ENCODE measurements at regions not wholly inside any gene's neighbourhood (a gene's known extent, or its start where the extent isn't known, plus 50 kb on each side); places are given as distances from the start of the nearest gene placed in this dataset.

DNA sequence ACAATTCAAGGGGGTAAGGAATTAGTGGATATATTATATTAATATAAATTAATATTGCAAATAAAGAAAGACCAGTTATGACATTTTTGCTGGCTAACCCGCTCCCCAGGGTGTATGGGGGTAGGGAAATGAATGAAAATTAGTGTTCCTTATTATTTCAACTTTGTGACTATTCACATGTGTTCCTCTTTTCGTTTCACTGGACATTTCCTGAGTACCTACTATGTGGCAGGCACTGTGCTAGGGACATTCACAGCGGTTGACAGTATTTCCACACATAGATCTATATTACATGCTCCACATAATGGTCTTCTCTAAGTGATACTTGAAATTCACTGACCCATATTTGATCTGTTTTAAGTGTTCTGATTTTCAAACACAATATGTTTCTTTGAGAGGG, 129.8 kb upstream of the USP15 start:
- Histone ChIP-seq H3K9me3 (no peaks in the 10 kb centered on the region), H3K36me3 (no peaks in the 10 kb centered on the region), H3K4me3 (no peak overlapping the region), H3K27ac (no peak overlapping the region), H3K4me1 (no peaks in the 10 kb centered on the region), H3K27me3 (no peaks in the 10 kb centered on the region)
- DNase-seq (ENCODE audit: low spot score in 2 of 2) = no peak
- intact Hi-C loops (cut with DNase I) = no loop called here
- TF ChIP-seq, protein P1, sequence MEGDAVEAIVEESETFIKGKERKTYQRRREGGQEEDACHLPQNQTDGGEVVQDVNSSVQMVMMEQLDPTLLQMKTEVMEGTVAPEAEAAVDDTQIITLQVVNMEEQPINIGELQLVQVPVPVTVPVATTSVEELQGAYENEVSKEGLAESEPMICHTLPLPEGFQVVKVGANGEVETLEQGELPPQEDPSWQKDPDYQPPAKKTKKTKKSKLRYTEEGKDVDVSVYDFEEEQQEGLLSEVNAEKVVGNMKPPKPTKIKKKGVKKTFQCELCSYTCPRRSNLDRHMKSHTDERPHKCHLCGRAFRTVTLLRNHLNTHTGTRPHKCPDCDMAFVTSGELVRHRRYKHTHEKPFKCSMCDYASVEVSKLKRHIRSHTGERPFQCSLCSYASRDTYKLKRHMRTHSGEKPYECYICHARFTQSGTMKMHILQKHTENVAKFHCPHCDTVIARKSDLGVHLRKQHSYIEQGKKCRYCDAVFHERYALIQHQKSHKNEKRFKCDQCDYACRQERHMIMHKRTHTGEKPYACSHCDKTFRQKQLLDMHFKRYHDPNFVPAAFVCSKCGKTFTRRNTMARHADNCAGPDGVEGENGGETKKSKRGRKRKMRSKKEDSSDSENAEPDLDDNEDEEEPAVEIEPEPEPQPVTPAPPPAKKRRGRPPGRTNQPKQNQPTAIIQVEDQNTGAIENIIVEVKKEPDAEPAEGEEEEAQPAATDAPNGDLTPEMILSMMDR (IDR thresholded peaks at IDR 0.05) = no peak

DNA sequence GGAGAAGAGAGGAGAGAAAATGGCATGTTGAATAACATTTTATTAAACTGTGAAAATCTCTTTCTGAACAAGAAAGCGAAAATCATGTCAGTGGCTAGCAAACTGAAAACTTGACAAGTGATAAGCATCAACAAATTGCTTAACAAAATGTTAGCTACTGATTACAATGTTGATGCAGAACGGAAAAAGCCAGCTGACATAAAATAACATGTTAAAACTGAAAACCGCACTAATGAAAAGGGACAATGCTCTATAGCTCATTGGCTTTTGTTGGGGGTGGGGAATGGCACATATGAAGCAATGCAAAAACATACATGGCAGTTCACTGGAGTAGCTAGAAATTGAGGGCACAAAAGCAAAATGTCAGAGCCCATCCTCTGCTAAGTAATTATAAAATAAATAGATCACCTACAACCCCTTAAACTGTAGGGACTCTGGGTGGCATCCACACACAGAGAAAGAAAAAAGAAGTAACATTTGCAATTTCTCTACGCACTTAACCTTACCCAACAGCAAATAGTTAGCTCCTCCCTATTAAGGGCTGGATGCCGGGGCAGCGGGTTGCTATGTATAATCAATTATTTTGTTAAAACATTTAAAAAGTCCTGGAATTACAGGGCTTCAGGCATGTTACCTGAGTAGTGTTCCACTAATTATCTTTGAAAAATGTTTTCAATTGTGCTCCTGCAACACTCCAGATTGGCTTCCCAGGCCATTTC, 129.2 kb upstream of the USP15 start:
- intact Hi-C loops (cut with DNase I) = no loop called here
- no peak overlapping the region for H3K27ac ChIP-seq
- no peaks in the 10 kb centered on the region for H3K27me3 ChIP-seq
- H3K36me3 ChIP-seq = no peaks in the 10 kb centered on the region
- no peak for DNase-seq (ENCODE audit: low spot score in 2 of 2)
- H3K4me1 ChIP-seq = no peaks in the 10 kb centered on the region
- H3K4me3 ChIP-seq = no peak overlapping the region
- no peaks in the 10 kb centered on the region for H3K9me3 ChIP-seq
- TF ChIP-seq, protein P1 (IDR thresholded peaks at IDR 0.05) = no peak

DNA sequence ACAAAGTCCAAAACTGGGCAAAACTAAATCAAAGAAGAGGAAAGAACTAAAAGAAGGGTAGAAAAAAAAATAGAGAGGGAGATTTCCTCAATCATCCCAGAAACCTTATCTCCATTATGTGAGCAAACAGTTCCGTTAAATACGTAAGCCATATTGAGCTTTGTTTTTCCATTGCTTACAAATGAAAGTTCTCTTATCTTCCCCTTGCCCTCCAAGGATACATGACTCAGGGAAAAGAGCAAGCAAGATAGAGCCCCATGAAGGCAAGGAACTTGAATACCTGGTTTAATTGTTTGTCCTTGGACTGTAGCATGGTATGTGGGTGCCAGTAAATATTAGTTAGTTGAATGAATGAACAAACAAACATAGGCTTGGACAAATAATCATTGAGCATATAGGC, 126.8 kb upstream of the USP15 start:
- Histone ChIP-seq H3K4me3 (no peak overlapping the region), H3K27ac (no peak overlapping the region), H3K4me1 (no peaks in the 10 kb centered on the region), H3K36me3 (no peaks in the 10 kb centered on the region), H3K9me3 (no peaks in the 10 kb centered on the region), H3K27me3 (no peaks in the 10 kb centered on the region)
- intact Hi-C loops (cut with DNase I) = no loop called here
- no peak for DNase-seq (ENCODE audit: low spot score in 2 of 2)
- TF ChIP-seq, protein P1 (IDR thresholded peaks at IDR 0.05) = no peak

DNA sequence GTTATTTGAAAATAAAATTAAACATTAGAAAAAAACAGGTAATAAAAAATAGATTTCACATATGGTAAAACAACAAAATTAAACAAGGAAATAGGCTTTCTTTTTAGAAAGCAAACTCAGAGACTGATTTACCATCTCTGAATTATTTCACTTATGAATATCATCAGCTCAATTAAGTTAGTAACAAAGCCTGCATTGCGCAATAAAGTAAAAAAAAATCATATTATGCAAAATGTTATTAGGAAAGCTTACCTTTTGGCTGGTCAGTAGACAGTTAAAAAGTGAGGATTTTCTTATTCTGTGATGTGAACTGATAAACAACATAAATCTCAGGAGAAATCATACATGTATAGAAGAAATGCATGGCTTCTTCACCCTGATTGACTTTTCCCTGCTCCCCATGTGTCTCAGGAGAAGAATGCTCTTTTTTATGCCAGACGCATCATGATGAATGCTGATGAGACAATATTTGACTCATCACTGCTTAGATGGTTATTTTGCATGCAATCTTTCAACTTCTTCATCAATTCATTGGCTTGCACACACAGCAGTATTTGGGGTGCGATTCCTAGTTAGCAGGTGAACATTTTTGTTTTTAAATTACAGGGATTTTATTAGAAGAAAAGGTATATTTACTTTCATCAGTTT, 124.5 kb upstream of the USP15 start:
- no peaks in the 10 kb centered on the region for H3K4me1 ChIP-seq
- no peaks in the 10 kb centered on the region for H3K27me3 ChIP-seq
- no peak overlapping the region for H3K4me3 ChIP-seq
- intact Hi-C loops (cut with DNase I) = no loop called here
- H3K27ac ChIP-seq = no peak overlapping the region
- TF ChIP-seq, protein P1 (IDR thresholded peaks at IDR 0.05) = no peak
- DNase-seq (ENCODE audit: low spot score in 2 of 2) = no peak
- no peaks in the 10 kb centered on the region for H3K36me3 ChIP-seq
- no peaks in the 10 kb centered on the region for H3K9me3 ChIP-seq

DNA sequence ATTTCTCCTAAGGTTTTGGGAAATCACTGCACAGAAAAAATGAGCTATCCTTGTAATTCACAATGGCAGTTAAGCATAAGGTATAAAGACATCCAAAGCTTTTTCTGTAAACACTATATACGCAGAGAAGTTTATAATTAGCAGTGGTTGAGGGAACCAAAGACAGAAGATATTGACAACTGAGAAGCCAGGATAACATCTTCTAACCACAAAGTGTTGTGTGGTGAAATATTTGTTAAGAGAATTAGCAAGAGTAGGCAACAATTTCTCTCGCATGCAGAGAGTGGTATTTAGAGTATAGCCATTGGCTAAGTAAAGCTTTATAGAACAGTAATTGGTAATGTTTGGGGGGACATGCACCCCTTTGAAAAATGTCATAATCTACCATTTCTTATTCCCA, 123.7 kb upstream of the USP15 start:
- intact Hi-C loops (cut with DNase I) = no loop called here
- Histone ChIP-seq H3K27me3 (no peaks in the 10 kb centered on the region), H3K4me3 (no peak overlapping the region), H3K9me3 (no peaks in the 10 kb centered on the region), H3K4me1 (no peaks in the 10 kb centered on the region), H3K36me3 (no peaks in the 10 kb centered on the region), H3K27ac (no peak overlapping the region)
- TF ChIP-seq, protein P1 (IDR thresholded peaks at IDR 0.05) = no peak
- DNase-seq (ENCODE audit: low spot score in 2 of 2) = no peak

Measured in ascending aorta (tissue), 2 donors.